CD4-positive, alpha-beta T cell (primary cell): ENCODE measurements at regions not wholly inside any gene's neighbourhood (a gene's known extent, or its start where the extent isn't known, plus 50 kb on each side); places are given as distances from the start of the nearest gene placed in this dataset.

Experiments used
- ATAC-seq: fragments of 200-7000 bp; cut with Tn5 transposase; one replicate; pipeline ENCODE4 v1.10.0; 2022; ENCODE audit warnings: mild to moderate bottlenecking; ENCODE audit not compliant: poor library complexity
- CTCF ChIA-PET: fragments of 350-600 bp; sonication (Branson Sonifier 250); formaldehyde crosslinking; loops from one replicate; lab custom pipeline; 2021; ENCODE audit warnings: antibody characterized with exemption, inconsistent platforms; lab: Charles Lee
- POLR2A ChIA-PET: fragments of 350-600 bp; sonication (Branson Sonifier 250); formaldehyde crosslinking; loops from one replicate; lab custom pipeline; 2021; ENCODE audit warnings: antibody characterized with exemption, inconsistent platforms; lab: Charles Lee
- DNase-seq, 14 experiments: peaks; one replicate each; pipeline ENCODE4 v3.0.0-alpha.2; 2013 to 2020; ENCODE audit warnings: mixed read lengths in 2 of 14
- H3K27ac ChIP-seq, 2 donors: one replicate each; pipeline versions ENCODE4 v1.5.1 to v1.7.0; 2013; ENCODE audit warnings: low read length in 2 of 2, low read depth in 1 of 2, mild to moderate bottlenecking in 1 of 2
- H3K27me3 ChIP-seq, 2 experiments: 1 replicate in 1 of 2; 2 replicates in 1 of 2; pipeline versions ENCODE4 v1.6.1 to v1.7.0; 2013; ENCODE audit warnings: low read length in 2 of 2, control low read depth in 1 of 2, mild to moderate bottlenecking in 1 of 2, moderate library complexity in 1 of 2; ENCODE audit not compliant: insufficient read depth in 2 of 2, control insufficient read depth in 1 of 2
- H3K36me3 ChIP-seq: one replicate; pipeline ENCODE4 v1.6.1; 2013; ENCODE audit warnings: low read length, control low read depth; ENCODE audit not compliant: insufficient read depth
- H3K4me1 ChIP-seq: one replicate; pipeline ENCODE4 v1.6.1; 2013; ENCODE audit warnings: low read length, control low read depth; ENCODE audit not compliant: insufficient read depth
- H3K4me3 ChIP-seq: one replicate; pipeline ENCODE4 v1.5.1; 2013; ENCODE audit warnings: mild to moderate bottlenecking, low read length, moderate library complexity
- H3K9me3 ChIP-seq, 2 experiments: 1 replicate in 1 of 2; 2 replicates in 1 of 2; pipeline versions ENCODE4 v1.6.1 to v1.7.0; 2013; ENCODE audit warnings: low read length in 2 of 2, mild to moderate bottlenecking in 2 of 2, control low read depth in 1 of 2, moderate library complexity in 1 of 2; ENCODE audit not compliant: control insufficient read depth in 1 of 2, insufficient read depth in 1 of 2
- H3K27ac Mint-ChIP-seq: one replicate; pipeline ENCODE4 v1.8.0; 2020; ENCODE audit warnings: mixed read lengths
- H3K27me3 Mint-ChIP-seq: one replicate; pipeline ENCODE4 v1.8.0; 2021; ENCODE audit warnings: mixed read lengths
- H3K36me3 Mint-ChIP-seq: one replicate; pipeline ENCODE4 v1.8.0; 2021; ENCODE audit warnings: low read depth, mixed read lengths
- H3K4me1 Mint-ChIP-seq: one replicate; pipeline ENCODE4 v1.8.0; 2021; ENCODE audit warnings: low read depth, mixed read lengths
- H3K4me3 Mint-ChIP-seq: one replicate; pipeline ENCODE4 v1.8.0; 2020; ENCODE audit warnings: mild to moderate bottlenecking, mixed read lengths
- H3K9me3 Mint-ChIP-seq: one replicate; pipeline ENCODE4 v1.8.0; 2020; ENCODE audit warnings: mixed read lengths
- intact Hi-C, 2 experiments: fragments of 100-400 bp; cut with DNase I in 1 of 2; cut with micrococcal nuclease in 1 of 2; formaldehyde crosslinking; loops; one replicate each; pipeline versions ENCODE4 v1.15.1 to v1.9.0; 2023 to 2025; cut with DNase I, micrococcal nuclease
- TF ChIP-seq, protein P1 (sequence below): fragments of 200-600 bp; IDR thresholded peaks from one replicate; pipeline ENCODE4 v1.8.0; 2022; ENCODE audit warnings: antibody characterized with exemption, mild to moderate bottlenecking

DNA sequence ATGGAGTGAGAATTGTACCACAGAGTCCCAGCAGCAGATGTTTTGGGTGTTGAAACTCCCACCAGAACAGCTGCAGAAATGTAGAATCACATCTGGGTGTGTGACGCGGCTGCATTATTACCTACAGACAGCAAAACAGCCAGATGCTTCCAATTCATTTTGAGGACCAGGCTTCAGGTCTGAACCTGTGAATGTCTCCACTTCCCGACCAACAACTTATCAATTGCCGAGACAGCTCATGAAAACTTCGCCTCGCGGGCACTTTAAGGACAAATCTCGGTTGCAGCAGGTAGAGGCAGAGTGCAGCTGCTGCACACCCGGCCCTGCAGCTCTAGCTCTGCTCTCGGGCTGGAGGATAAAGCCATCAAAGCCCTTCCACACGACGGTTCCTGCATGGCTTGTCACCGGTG is 202.0 kb downstream of the HRH4 start:
- ATAC-seq (no peak), DNase-seq (no peak)
- no peak overlapping the region for H3K4me3 Mint-ChIP-seq
- ChIA-PET CTCF (no interaction called here), POLR2A (no interaction called here)
- peaks cover 17% of the 10 kb centered on the region for H3K4me1 ChIP-seq
- H3K36me3 ChIP-seq = no peaks in the 10 kb centered on the region
- peak overlapping the region; percentile 15 for H3K27ac Mint-ChIP-seq
- intact Hi-C loops = no loop called here
- H3K27me3 ChIP-seq = no peaks in the 10 kb centered on the region
- H3K4me3 ChIP-seq = no peak overlapping the region
- no peaks in the 10 kb centered on the region for H3K9me3 ChIP-seq
- peaks cover 40% of the 10 kb centered on the region for H3K4me1 Mint-ChIP-seq
- TF ChIP-seq, protein P1, sequence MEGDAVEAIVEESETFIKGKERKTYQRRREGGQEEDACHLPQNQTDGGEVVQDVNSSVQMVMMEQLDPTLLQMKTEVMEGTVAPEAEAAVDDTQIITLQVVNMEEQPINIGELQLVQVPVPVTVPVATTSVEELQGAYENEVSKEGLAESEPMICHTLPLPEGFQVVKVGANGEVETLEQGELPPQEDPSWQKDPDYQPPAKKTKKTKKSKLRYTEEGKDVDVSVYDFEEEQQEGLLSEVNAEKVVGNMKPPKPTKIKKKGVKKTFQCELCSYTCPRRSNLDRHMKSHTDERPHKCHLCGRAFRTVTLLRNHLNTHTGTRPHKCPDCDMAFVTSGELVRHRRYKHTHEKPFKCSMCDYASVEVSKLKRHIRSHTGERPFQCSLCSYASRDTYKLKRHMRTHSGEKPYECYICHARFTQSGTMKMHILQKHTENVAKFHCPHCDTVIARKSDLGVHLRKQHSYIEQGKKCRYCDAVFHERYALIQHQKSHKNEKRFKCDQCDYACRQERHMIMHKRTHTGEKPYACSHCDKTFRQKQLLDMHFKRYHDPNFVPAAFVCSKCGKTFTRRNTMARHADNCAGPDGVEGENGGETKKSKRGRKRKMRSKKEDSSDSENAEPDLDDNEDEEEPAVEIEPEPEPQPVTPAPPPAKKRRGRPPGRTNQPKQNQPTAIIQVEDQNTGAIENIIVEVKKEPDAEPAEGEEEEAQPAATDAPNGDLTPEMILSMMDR = no peak
- H3K27me3 Mint-ChIP-seq = peaks cover 4% of the 10 kb centered on the region
- H3K9me3 Mint-ChIP-seq = no peaks in the 10 kb centered on the region
- H3K36me3 Mint-ChIP-seq = no peaks in the 10 kb centered on the region
- H3K27ac ChIP-seq = no peak overlapping the region

DNA sequence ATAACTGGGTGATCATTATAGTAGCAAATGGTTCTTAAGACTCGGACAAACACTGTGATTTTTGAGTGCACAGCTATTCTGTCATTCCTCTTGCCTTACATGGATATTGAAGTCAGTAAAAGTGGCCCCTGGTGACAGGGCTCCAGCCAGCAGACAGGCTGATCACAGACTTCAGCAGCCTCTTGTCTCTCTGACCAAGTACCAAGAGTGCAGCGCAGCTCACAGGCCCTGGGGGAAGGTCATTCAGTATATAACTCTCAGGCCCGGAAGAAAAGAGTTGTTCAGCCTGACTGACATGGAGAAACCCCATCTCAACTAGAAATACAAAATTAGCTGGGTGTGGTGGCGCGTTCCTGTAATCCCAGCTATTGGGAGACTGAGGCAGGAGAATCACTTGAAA is 202.6 kb downstream of the HRH4 start:
- intact Hi-C loops = no loop called here
- Mint-ChIP-seq H3K4me1 (peaks cover 37% of the 10 kb centered on the region), H3K27ac (peak overlapping the region; percentile 15), H3K27me3 (peaks cover 4% of the 10 kb centered on the region), H3K4me3 (no peak overlapping the region), H3K36me3 (no peaks in the 10 kb centered on the region), H3K9me3 (no peaks in the 10 kb centered on the region)
- ChIA-PET CTCF (no interaction called here), POLR2A (no interaction called here)
- Histone ChIP-seq H3K27me3 (no peaks in the 10 kb centered on the region), H3K27ac (no peak overlapping the region), H3K9me3 (no peaks in the 10 kb centered on the region), H3K36me3 (no peaks in the 10 kb centered on the region), H3K4me3 (no peak overlapping the region), H3K4me1 (peaks cover 17% of the 10 kb centered on the region)
- ATAC-seq (no peak), DNase-seq (no peak)
- TF ChIP-seq, protein P1 = no peak

DNA sequence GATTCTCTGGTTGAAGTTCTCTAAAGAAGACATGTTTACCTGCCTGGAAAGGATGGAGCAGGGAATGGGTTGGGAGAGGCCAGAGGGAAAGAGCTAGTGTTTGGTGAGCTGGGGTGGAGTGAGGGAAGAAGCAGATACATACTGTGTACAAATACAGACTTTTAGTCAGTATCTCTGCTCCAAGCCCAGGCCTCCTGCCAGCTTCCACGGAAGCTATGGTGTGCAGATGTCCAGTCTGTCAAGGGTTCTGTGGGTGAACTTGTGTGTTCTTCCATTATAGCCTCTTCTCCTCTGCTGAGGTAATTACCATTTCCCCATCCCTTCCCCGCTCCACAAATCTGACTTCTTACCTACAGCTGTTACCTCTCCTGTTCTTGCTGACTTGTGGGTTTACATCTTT is 208.6 kb downstream of the HRH4 start:
- ChIA-PET CTCF (no interaction called here), POLR2A (no interaction called here)
- Histone ChIP-seq H3K9me3 (no peaks in the 10 kb centered on the region), H3K36me3 (no peaks in the 10 kb centered on the region), H3K27ac (no peak overlapping the region), H3K27me3 (no peaks in the 10 kb centered on the region), H3K4me3 (no peak overlapping the region), H3K4me1 (no peaks in the 10 kb centered on the region)
- DNase-seq (no peak), ATAC-seq (no peak)
- H3K4me3 Mint-ChIP-seq = no peak overlapping the region
- no peaks in the 10 kb centered on the region for H3K4me1 Mint-ChIP-seq
- intact Hi-C loops = no loop called here
- TF ChIP-seq, protein P1 = no peak
- no peaks in the 10 kb centered on the region for H3K9me3 Mint-ChIP-seq
- no peak overlapping the region for H3K27ac Mint-ChIP-seq
- no peaks in the 10 kb centered on the region for H3K36me3 Mint-ChIP-seq
- H3K27me3 Mint-ChIP-seq = peaks cover 20% of the 10 kb centered on the region
